ENCODE measurements at regions not wholly inside any gene's neighbourhood (a gene's known extent, or its start where the extent isn't known, plus 50 kb on each side); places are given as distances from the start of the nearest gene placed in this dataset.

DNA sequence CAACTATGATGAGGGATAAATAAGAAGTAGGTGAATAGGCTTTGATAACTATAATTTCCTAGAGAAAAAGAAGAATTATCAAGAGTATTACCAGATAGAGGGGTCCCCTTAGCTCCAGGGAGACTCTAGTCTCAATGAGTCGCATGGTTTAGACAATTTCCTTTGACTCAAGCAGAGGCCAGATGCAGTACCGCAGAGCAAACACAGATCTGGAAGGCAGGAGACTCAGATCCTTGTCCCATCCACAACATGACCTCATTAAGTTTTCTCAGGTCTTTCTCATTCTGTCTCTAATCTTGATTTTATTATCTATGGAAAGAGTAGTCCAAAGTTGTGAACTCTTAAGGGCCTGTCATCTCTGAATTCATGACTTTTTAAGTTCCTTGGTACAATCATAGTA, 987.9 kb downstream of the NTRK3 start:
- H3K36me3 ChIP-seq = no peaks in the 10 kb centered on the region
- H3K4me3 ChIP-seq = no peak overlapping the region
- H3K27ac ChIP-seq = no peak overlapping the region
- TF ChIP-seq, protein P1, sequence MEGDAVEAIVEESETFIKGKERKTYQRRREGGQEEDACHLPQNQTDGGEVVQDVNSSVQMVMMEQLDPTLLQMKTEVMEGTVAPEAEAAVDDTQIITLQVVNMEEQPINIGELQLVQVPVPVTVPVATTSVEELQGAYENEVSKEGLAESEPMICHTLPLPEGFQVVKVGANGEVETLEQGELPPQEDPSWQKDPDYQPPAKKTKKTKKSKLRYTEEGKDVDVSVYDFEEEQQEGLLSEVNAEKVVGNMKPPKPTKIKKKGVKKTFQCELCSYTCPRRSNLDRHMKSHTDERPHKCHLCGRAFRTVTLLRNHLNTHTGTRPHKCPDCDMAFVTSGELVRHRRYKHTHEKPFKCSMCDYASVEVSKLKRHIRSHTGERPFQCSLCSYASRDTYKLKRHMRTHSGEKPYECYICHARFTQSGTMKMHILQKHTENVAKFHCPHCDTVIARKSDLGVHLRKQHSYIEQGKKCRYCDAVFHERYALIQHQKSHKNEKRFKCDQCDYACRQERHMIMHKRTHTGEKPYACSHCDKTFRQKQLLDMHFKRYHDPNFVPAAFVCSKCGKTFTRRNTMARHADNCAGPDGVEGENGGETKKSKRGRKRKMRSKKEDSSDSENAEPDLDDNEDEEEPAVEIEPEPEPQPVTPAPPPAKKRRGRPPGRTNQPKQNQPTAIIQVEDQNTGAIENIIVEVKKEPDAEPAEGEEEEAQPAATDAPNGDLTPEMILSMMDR (IDR thresholded peaks at IDR 0.05) = no peak
- H3K4me1 ChIP-seq = no peaks in the 10 kb centered on the region
- DNase-seq (ENCODE audit: low spot score in 2 of 2) = no peak
- H3K9me3 ChIP-seq = no peaks in the 10 kb centered on the region
- intact Hi-C loops (cut with DNase I) = no loop called here
- no peaks in the 10 kb centered on the region for H3K27me3 ChIP-seq

DNA sequence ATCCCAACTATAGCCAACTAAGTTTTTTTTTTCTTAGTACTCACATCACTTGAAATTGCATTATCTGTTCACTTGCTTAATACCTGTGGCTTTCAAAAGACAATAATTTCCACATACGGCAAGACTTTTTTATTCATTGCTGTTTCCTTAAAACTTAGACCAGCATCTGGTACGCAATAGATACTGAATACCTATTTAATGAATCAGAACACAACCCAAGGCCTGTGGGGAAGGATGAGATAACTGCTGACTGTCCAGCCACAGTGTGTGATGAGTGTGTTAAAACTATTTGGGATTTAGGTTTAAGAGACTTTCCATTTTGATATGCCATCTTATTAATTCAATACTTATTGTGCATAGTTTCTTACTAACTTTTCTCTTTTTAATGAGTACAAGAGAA, 988.7 kb downstream of the NTRK3 start:
- H3K4me1 ChIP-seq = no peaks in the 10 kb centered on the region
- no peak overlapping the region for H3K27ac ChIP-seq
- H3K4me3 ChIP-seq = no peak overlapping the region
- no peaks in the 10 kb centered on the region for H3K9me3 ChIP-seq
- no peaks in the 10 kb centered on the region for H3K36me3 ChIP-seq
- TF ChIP-seq, protein P1 (IDR thresholded peaks at IDR 0.05) = no peak
- H3K27me3 ChIP-seq = no peaks in the 10 kb centered on the region
- DNase-seq (ENCODE audit: low spot score in 2 of 2) = no peak
- intact Hi-C loops (cut with DNase I) = no loop called here

DNA sequence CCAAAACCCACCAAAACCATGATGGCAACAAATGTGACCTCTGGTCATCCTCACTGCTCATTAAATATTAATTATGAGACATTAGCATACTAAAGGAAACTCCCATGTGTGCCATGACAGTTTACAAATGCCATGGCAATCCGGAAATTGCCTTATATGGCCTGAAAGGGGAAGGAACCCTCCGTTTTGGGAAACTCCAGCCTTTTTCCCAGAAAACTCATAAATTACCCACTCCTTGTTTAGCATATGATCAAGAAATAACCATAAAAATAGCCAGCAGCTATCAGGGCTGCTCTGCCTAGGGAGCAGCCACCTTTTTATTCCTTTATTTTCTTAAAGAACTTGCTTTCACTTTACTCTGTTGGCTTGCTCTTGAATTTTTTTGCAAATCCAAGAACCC, 992.7 kb downstream of the NTRK3 start:
- intact Hi-C loops (cut with DNase I) = no loop called here
- Histone ChIP-seq H3K36me3 (no peaks in the 10 kb centered on the region), H3K4me1 (no peaks in the 10 kb centered on the region), H3K4me3 (no peak overlapping the region), H3K27me3 (no peaks in the 10 kb centered on the region), H3K9me3 (no peaks in the 10 kb centered on the region), H3K27ac (no peak overlapping the region)
- TF ChIP-seq, protein P1 (IDR thresholded peaks at IDR 0.05) = no peak
- no peak for DNase-seq (ENCODE audit: low spot score in 2 of 2)

DNA sequence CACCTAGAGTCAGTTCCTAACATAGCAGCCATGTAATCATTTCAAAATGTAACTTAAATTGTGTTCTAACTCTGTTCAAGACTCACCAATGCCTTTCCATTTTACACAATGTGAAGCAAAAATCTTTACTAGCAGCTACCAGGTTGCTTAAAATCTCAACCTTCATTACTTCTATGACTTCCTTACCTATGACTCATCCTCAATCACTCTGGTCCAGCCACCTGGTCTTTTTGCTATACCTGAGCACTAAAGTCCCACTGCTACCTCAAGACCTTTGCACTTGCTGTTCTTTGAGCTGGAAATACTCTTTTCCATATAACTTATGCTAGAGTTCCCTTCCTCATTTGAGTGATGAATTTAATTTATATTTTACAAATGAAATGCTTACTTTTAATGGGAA, 993.2 kb downstream of the NTRK3 start:
- intact Hi-C loops (cut with DNase I) = no loop called here
- Histone ChIP-seq H3K4me3 (no peak overlapping the region), H3K36me3 (no peaks in the 10 kb centered on the region), H3K9me3 (no peaks in the 10 kb centered on the region), H3K27me3 (no peaks in the 10 kb centered on the region), H3K27ac (no peak overlapping the region), H3K4me1 (no peaks in the 10 kb centered on the region)
- TF ChIP-seq, protein P1 (IDR thresholded peaks at IDR 0.05) = no peak
- no peak for DNase-seq (ENCODE audit: low spot score in 2 of 2)

DNA sequence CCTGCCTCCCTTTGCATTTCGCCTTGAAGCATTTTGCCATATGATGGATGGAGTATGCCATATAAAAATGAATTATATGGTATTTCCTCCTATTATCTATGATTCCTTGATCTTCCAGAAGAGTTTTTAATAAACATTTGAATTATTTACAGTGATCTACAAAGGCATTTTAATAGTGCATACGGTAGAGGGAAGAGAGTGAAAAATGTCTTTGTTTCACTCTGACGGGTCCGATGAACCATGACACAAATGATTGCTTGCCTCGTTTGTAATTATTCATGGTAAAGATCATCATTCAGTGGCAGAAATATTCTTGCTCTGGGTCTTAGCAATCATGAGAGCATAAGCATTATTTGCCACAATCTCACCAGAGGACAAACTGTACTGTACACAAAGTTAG, 1010.9 kb downstream of the NTRK3 start:
- no peak for DNase-seq (ENCODE audit: low spot score in 2 of 2)
- intact Hi-C loops (cut with DNase I) = no loop called here
- H3K36me3 ChIP-seq = no peaks in the 10 kb centered on the region
- no peaks in the 10 kb centered on the region for H3K4me1 ChIP-seq
- H3K27me3 ChIP-seq = no peaks in the 10 kb centered on the region
- H3K4me3 ChIP-seq = no peak overlapping the region
- H3K9me3 ChIP-seq = no peaks in the 10 kb centered on the region
- TF ChIP-seq, protein P1 (IDR thresholded peaks at IDR 0.05) = no peak
- H3K27ac ChIP-seq = no peak overlapping the region

DNA sequence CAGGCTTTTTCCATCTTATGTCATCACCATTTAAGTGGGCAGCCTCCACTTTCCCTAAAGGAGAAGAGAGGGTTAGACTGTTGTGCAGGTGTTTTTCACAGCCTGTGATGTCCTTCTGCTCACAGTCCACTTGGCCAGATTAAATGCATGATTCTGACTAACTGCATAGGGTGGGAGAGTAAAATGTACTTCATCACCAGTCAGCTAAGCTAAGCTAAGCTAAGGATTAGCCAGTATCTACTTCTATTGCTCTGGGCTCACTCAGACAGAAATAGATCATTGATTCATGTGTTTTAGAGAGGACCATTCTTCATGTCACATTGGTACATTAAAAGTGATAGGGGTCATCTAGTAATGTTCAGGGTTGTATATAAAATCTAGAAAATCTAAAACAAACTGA, 1013.1 kb downstream of the NTRK3 start:
- TF ChIP-seq, protein P1 (IDR thresholded peaks at IDR 0.05) = no peak
- Histone ChIP-seq H3K27ac (no peak overlapping the region), H3K27me3 (no peaks in the 10 kb centered on the region), H3K9me3 (no peaks in the 10 kb centered on the region), H3K36me3 (no peaks in the 10 kb centered on the region), H3K4me3 (no peak overlapping the region), H3K4me1 (no peaks in the 10 kb centered on the region)
- no peak for DNase-seq (ENCODE audit: low spot score in 2 of 2)
- intact Hi-C loops (cut with DNase I) = no loop called here

Measured in ascending aorta (tissue), 2 donors.